Fibroblast of gingiva (primary cell): ENCODE measurements at regions not wholly inside any gene's neighbourhood (a gene's known extent, or its start where the extent isn't known, plus 50 kb on each side); places are given as distances from the start of the nearest gene placed in this dataset.

Source experiments
- DNase-seq: peaks from one replicate; pipeline ENCODE4 v3.0.0-alpha.2; 2011; ENCODE audit warnings: low read depth

GRCh38 chr1:5465281-5465711, 526.9 kb downstream of the NPHP4 start:
- no peak for DNase-seq

- DNase-seq = no peak
Measured at GRCh38 chr1:5464366-5464765, 527.9 kb downstream of the NPHP4 start.

GRCh38 chr1:5460974-5461373, 531.3 kb downstream of the NPHP4 start:
- DNase-seq = no peak

GRCh38 chr1:5459839-5460610, 532.2 kb downstream of the NPHP4 start:
- no peak for DNase-seq

DNA sequence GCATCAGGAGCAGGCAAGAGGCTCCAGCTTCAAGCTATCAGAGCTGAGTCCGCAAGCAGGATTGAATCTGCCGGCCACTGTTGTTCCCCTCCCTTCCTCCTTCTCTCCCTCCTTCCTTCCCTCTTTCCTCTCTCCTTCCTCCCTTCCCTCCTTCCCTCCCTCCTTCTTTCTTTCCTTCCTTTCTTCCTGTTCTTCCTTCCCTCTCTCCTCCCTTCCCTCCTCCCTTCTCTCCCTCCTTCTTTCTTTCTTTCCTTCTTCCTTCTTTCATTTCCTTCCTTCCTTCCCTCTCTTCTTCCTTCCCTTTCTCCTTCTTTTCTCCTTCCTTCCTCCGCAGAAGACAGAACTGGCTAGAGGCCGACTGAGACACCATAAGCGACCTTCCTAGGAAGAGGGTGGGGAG, 534.0 kb downstream of the NPHP4 start:
- DNase-seq = no peak

GRCh38 chr1:5456090-5456811, 536.0 kb downstream of the NPHP4 start:
- DNase-seq = no peak

- DNase-seq = no peak
Measured at GRCh38 chr1:5455651-5456050, 536.6 kb downstream of the NPHP4 start.

- no peak for DNase-seq
Measured at GRCh38 chr1:5455056-5455455, 537.2 kb downstream of the NPHP4 start.

DNA sequence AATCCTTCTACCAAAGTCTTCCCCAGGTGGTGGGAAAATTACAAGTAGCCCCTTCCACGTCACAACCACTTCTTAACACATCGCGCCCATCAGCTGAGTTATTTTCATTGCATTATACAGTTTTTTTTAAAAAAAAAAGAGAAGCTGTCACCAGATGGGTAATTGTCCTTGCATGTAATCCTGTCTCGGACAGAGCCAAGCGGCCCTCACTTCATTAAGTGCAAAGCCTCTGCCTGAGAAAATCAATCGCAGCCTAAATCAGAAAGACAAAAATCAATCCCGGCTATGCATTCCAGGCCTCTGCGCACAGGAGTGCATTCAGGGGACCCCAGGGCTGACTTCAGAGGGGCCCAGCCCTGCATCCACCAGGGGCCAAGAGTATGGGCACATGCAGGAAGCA, 538.9 kb downstream of the NPHP4 start:
- DNase-seq = no peak

DNA sequence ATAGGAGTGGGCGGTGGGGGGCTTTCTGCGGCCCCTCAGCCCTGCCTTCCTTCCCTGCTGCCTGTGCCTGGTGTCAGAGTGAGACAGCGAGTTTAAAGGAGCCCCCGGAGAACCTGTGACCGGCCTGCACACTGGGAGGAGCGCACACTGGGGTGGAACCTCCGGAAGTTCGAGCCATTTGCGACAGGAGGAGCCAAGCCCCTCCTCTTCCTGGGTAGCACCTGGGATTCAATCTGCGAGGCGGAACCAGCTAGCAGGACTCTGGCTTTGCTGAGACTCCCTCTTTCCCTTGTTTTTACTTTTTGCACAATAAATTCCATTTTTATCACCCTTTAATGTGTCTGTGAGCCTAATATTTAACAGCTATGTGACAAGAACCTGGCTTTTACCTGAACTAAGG, 540.6 kb downstream of the NPHP4 start:
- DNase-seq = no peak

GRCh38 chr1:5448486-5448885, 543.7 kb downstream of the NPHP4 start:
- DNase-seq = no peak

DNA sequence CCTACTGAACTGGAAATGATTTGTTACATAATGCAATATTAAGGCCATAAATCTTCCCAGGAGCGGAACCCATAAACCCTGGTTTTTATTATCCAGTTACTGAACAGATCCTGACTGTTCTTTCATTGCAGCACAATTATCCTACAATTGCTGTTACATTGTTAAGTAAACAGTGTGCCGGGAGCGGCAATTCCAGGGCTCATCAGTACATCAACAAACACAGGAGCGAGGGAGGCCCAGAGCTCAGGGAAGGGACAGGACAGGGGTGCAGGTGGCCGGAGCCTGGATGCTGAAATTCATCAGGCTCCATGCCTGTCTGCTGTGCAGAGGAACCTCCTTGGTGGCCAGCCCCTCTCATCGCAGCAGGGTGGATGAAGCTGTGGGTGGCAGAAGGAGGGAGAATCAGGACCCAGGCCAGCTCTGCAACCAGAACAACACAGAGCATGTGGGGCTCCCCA, 544.7 kb downstream of the NPHP4 start:
- DNase-seq = no peak

DNA sequence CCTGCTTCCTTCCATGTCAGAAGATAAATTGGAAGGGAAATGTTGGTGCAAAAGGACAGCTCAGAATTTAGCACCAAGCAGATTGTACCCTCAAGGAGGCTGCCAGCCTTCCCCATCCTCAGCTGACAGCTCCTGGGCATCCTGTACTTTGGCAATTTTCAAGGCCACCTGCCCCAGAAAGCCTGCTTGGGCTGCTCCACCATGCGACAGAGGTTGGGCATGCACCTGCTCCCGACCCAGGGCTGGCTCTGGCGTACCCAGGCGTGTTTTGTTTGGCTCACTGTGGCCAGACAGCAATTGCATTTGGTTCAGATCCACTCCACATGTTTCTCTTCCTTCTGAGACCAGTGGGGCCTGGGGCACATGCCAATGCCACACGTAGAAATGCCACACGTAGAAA, 547.8 kb downstream of the NPHP4 start:
- DNase-seq = no peak

GRCh38 chr1:5436808-5437207, 555.4 kb downstream of the NPHP4 start:
- DNase-seq = no peak

DNA sequence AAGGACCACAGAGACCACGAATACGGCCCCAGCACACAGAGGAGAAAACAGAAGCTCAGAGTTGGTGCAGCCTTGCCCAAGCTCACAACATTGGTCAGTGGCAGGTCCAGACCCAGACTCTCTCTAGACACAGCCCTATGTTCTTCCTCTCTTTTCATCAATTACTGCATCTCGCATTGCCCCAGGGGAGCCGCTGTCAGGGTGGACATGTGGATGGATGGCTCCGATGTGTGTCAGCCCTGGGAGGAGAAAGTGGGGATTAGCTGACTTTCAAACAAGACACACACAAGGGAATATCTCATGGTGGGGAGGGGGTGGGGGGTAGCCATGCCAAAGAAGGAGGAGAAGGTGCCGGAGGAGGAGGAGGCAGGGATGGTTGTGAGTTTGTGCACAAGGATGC, 556.8 kb downstream of the NPHP4 start:
- no peak for DNase-seq

DNA sequence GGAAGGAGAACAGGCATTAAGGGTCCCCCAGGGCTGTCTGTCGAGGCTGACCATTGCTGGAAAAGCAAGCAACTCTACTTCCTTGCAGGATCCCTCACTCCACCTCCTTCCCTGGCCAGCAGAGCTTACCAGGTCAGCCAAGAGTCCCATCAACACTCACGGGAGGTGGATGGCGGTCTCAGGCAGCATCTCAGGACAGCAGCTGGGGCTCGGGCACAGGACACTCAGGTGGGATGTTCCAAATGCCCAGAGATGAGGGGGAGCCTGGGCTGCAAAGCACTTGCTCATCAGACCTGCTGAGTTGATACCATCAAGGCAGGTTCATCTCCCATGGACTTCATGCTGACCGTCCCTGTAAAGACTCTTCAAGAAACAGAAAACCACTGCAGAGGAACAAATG, 559.8 kb downstream of the NPHP4 start:
- no peak for DNase-seq

GRCh38 chr1:5430911-5431697, 561.1 kb downstream of the NPHP4 start:
- DNase-seq = no peak

- DNase-seq = no peak
Measured at GRCh38 chr1:5430136-5430535, 562.1 kb downstream of the NPHP4 start.

DNA sequence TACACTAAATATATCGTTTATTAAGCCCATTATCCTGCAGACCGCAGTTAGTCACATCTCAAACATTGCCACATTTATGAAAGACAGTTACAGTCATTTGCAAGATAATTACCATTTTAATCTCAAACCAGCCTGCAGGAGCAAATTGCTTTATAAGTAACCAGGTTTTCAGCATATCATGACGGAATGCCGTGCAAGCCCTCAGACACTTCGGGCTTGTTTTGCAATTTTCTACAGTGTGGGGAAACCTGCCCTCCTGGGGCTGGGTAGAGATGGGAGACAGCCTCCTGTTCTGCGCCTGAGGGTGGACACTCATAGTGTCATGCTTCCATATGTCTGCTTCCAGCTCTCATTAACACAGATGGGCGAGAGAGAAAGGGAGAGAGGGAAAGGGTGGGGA, 563.9 kb downstream of the NPHP4 start:
- DNase-seq = no peak

DNA sequence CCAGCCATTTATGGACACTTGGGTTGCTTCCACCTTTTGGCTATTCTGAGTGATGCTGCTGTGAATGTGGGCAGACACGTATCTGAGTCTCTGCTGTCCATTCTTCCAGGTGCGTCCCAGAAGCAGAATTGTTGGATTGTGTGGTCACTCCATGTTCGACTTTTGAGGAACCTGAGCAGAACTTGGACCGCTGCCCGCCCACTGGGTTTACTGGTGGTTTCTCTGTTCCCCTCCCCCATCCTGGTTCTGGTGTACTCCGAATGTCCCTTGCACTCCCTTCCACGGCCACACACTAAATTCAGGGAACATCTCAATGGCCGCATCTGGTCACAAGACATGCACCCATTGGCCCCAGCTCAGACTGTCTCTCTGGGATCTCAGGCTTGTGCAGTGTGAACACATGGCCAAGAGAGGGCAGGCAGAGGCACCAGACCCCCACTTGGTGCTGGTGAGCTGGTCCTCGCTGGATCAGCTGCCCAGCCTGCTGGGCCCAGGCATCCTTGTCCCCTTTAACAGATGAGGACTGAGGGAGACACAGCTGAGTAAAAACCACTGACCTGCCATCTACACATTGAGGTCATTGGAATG, 565.1 kb downstream of the NPHP4 start:
- no peak for DNase-seq

GRCh38 chr1:5424802-5425703, 567.2 kb downstream of the NPHP4 start:
- no peak for DNase-seq
